Cardiac septum (tissue), 1 donor: ENCODE measurements at regions not wholly inside any gene's neighbourhood (a gene's known extent, or its start where the extent isn't known, plus 50 kb on each side); places are given as distances from the start of the nearest gene placed in this dataset.
"Not testable (repeated sequence)": the region's sequence is repeated elsewhere in the genome, so short reads cannot be mapped to it uniquely, and the experiment has no call there.

Experiments used
- DNase-seq: peaks from one replicate; pipeline ENCODE4 v3.0.0-alpha.2; 2020; ENCODE audit warnings: low spot score
- intact Hi-C: fragments of 100-400 bp; cut with DNase I; formaldehyde crosslinking; loops from one replicate; pipeline ENCODE4 v1.14.0; 2022
- donor health status: DM: no; HTN: no; CAD: no.

DNA sequence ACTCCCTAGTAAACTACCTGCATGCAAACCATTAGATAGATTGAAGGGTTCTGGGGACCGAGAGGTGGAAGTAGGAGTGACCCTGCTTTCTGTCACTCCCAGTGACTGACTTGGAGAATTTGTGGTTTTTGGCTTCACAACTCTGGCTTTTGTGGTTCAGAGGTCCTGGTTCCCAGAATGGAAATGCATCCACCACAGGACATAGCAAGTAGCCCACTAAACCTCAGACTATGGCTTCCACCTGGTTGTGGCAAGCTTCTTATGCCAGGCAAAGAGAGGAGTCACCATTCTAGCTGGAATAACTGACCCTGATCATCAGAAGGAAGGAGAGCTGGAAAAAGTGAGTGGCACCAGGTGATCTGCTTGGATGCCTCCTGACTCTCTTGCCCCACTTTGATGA lies 162.4 kb upstream of the TMEM260 start:
- DNase-seq = no peak
- intact Hi-C loops = no loop called here

GRCh38 chr14:56419750-56420149 lies 159.8 kb upstream of the TMEM260 start:
- intact Hi-C loops = loop anchor here (5.0 kb wide), 1 partner anchor 712 kb away; no protein-coding TSS in a partner anchor
- no peak for DNase-seq

DNA sequence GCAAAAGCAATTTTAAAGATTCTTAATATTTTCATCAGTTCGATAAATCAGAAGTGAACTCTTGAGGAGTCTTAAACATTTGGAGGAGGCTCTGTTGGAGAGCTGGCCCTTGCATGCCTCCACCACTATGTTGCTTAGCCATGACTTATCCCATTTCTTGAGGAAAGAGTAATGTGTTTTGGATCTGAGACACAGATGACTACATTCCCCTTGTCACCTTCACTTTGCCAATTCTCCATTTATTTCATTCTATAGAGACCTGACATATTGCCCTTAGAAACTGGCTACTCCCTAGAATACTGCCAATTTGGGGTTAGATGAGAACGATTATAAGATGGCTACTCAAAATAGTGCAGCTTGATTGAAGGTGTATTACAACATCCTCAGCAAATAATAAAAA lies 157.4 kb upstream of the TMEM260 start:
- DNase-seq = no peak

DNA sequence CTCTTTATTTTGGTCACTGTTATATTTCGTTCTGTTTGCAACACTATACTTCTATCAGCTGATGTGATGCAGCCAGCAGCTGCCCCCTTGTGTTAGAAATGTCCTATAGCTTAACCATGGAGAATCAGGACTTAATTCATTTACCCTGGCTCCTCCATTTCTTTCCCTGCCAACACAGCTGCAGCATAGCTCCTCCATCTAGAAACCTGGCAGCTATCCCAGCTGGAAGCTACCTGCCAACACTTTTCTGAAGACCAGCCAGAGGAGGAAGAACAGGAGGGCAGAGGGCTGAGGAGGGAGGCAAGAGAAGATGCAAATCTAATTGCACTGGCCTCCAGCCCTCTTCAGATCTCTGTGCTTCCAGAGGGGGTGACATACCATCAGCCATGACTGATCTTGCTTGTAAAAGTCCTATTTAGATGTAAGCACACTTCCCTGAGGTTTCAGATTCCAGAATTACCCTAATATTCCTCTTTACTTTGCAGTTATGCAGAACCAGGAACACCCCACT lies 156.8 kb upstream of the TMEM260 start:
- DNase-seq = no peak
- intact Hi-C loops = loop anchor here (5.0 kb wide), 1 partner anchor 715 kb away; no protein-coding TSS in a partner anchor

More for the DNA sequence above, 157.4 kb upstream of the TMEM260 start:
- intact Hi-C loops = loop anchor here (5.0 kb wide), 1 partner anchor 715 kb away; no protein-coding TSS in a partner anchor

DNA sequence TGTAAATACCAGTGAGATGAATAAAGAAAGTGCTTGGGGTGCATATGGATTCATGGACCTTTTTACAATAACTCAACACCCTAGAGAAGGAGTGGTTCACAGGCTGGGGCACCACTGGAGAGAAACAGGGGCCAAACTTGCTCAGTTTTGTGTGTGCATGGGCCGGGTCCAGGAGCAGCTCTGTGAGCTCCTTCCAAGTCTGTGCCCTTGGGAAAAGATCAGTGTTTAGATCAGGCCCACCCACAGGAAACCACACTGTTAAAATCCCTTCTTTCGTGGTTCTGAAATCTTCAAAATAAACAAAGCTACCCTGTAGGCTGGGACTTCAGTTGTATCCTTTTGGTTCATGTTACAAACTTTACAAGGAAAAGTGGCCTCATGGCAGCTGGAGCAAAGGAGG lies 156.1 kb upstream of the TMEM260 start:
- DNase-seq = no peak
- intact Hi-C loops = loop anchor here (5.0 kb wide), 1 partner anchor 716 kb away; no protein-coding TSS in a partner anchor

DNA sequence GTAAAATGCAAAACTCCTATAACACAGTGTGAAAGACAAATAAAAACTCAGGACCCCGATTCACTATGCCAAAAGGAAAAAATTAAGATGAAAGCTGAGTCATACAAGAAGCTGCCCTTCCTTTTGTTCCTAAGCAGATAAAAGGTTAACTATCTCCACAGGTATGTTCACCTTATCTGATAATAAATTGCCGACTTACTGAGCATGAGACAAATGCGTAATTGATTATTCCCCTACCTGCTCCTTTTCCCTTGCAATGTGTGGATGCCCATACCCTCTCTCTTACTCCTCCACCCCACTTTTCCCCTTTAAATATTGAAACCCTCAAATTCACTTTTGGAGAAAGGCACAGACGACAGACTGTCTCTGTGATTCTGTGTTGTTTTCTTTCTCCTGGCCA lies 148.6 kb upstream of the TMEM260 start:
- DNase-seq = no peak
- intact Hi-C loops = no loop called here

GRCh38 chr14:56449670-56450213 lies 129.9 kb upstream of the TMEM260 start:
- intact Hi-C loops = no loop called here
- no peak for DNase-seq

DNA sequence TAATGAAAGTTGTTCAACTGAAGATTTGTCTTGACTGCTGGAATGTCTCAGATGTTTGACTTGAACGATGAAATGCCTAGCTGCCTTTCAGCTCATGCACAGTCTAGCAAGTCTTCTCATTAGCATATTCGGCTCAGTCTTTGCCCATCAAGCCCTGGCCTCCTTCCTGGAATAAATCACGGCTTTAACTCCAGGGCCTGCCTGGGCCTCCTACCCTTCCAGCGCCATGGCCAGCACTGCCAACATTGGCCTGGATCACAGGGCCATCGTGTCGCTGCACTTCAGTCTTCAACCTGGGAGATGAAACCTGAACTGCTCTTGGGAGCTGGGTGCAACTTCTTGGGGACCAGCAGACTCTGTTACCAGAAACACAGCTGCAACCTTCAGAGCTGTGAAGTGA lies 126.7 kb upstream of the TMEM260 start:
- no peak for DNase-seq
- intact Hi-C loops = no loop called here

GRCh38 chr14:56454680-56455079 lies 124.9 kb upstream of the TMEM260 start:
- DNase-seq, intact Hi-C loops: not testable (repeated sequence)

DNA sequence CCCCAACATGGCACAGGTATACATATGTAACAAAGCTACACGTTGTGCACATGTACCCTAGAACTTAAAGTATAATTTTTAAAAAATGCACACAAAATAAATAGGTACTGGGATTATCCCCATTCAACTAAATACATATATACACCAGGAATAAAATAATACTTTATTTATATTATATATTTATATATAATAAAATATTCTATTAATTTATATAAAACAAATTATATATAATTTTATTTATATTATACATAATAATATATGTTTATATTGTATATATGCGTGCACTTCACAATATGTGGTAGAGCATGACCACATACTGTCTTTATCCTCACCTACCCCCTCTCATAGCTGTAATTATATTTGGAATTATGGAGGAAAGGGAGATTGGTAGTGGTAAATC lies 119.1 kb upstream of the TMEM260 start:
- intact Hi-C loops = no loop called here
- DNase-seq = no peak

DNA sequence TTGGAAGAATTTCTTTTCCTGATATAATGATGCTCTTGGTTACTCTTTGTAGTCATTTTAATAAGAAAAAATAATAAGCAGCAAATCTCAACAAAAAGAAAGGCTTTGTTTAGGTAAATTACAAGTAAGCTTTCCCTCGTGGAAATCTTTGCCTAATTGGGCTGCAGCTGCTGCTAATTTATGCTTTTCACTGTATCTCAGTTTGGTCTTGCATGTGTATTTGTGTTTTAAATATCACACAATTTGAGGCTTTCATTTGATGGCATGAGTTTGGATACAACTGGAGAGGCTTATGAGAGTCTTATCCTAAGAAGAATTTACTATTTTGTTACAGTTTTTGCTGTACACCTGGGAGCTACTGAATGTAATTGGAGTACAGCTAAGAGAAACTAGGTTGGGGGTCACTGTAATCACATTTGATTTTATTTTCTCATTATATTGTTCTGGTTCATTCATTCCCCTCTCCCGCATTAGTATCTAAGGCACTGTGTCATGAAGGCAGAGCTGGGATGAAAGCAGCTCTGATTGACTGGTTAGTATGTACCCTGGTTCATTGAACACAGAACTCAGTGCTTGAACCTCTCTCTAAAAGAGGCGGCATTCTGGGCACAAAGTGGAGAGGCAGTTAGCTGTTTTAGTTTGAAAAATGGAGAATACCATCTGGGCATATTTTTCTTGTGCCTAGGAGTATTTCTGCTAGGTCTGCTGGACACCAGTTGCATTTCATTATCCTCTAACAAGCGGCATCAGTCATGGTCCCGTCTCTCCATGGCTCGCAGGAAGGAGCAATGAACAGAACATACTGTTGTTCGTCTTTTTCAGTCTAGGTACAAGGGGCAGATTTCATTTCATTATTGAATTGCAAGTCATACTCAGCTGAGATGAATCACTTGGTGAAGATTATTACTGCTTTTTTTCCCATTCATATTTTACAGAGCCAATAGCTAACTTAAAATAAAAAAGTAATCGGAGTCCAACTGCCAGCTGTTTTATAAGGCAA lies 118.0 kb upstream of the TMEM260 start:
- intact Hi-C loops = no loop called here
- DNase-seq = no peak

GRCh38 chr14:56463271-56463890 lies 116.2 kb upstream of the TMEM260 start:
- intact Hi-C loops = no loop called here
- no peak for DNase-seq

DNA sequence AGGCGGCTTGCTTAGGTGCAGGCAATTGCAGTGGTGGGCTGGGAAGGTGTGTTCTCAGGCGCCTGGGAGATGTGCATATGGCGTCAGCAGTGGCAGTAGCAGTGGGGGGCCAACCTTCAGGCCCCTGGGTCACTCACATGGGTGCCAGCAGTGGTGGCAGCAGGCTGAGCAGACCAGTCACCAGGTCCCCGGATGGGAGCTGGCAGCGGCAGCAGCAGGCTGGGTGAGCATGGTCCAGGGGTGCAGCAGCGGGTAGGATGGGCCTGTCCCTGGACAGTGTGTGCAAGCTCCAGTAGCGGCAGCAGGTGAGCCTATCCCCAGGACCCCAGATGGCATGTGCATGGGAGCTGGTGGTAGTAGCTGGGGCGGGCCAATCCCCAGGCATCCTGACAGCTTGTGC lies 108.5 kb upstream of the TMEM260 start:
- intact Hi-C loops = loop anchor here (5.0 to 10.0 kb wide), 2 partner anchors 766 to 1034 kb away; no protein-coding TSS in a partner anchor

DNA sequence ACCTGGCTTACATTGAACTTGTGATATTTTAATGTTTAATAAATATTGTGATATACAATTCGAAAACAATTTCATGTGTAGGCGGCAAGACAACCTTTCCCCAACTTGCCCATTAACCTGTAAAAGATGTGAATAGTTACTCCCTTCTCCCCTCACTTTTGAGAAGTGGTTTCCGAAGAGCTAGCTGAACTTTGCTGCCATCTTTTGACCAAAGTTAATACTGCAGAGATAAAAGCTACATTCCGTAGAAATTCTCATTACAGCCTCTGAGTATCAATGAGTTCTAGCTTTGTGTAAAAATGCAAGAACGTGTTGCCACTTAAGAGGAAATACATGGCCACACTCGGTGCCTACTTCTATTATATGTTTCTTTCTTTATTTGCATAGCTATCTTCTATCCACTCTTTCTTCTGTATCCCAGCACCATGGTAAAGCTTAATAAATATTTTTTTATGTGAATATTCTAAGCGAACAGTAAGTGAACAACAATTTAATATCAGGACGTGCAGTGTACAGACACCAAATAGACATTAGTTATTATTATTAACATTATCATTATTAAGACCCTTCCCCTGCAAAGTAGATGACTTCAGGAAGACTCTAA lies 105.1 kb upstream of the TMEM260 start:
- intact Hi-C loops = loop anchor here (5.0 to 10.0 kb wide), 2 partner anchors 770 to 1037 kb away; no protein-coding TSS in a partner anchor
- DNase-seq = no peak

More for the DNA sequence above, 108.5 kb upstream of the TMEM260 start:
- no peak for DNase-seq

DNA sequence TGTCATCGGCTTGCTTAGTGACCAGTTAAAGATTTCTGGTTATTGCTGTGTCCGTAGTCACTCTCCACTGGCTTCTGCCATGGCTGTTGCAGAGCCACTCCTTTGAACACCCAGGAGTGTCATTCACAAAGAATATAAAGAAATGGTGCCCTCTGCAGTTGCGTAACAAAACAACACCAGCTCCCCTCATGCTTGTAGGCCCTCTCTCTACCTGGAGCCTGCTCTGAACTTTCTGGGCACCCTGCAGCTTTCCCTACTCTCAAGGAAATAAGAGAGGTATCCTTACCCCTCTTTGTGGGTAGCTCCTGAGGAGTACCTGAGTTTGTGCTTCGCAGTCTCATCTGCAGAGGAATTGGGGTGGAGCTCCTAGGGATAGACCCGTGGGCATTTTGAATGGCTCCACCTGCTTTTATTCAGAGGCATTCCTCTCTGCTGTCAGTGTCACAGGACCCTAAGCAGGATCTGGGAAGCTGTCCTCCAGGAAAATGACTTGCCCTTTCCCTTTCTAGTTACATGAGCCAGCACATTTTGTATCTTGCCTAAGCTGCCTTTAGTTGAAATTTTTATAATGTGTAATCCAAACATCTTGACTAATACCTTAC lies 97.2 kb upstream of the TMEM260 start:
- no peak for DNase-seq
- intact Hi-C loops = no loop called here

GRCh38 chr14:56487090-56487667 lies 92.4 kb upstream of the TMEM260 start:
- intact Hi-C loops = no loop called here
- no peak for DNase-seq

DNA sequence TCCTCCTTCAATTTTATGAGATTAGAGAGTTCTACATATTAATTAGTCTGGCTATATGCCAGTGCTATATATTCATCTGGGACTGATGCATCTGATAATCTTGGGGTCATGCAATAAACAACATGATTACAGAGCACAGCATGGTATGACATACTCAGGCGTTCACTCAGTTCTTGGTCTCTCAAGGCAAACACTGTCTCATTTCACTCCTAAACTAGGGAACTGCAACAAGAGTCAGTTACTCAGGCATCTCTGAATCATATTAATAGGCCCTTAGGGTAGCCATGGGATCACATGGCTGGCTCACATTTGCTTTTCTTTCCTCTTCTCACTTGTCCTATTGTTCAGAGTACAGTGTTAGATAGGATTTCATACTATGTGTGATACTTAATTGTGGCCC lies 91.8 kb upstream of the TMEM260 start:
- intact Hi-C loops = no loop called here
- DNase-seq = no peak

GRCh38 chr14:56488306-56488705 lies 91.3 kb upstream of the TMEM260 start:
- intact Hi-C loops = no loop called here
- DNase-seq = no peak

- intact Hi-C loops = loop anchor here (5.0 to 10.0 kb wide), 3 partner anchors 84 to 827 kb away; partner anchors contain the start of gene TMEM260
- DNase-seq = no peak
These were observed 89.2 kb upstream of the TMEM260 start for GRCh38 chr14:56490379-56490778.
